ENCODE measurements at regions not wholly inside any gene's neighbourhood (a gene's known extent, or its start where the extent isn't known, plus 50 kb on each side); places are given as distances from the start of the nearest gene placed in this dataset.
A peak's percentile ranks its signal among the peaks of the same experiment; 100 is the strongest.

- peak overlapping the region; percentile 68 for H2AFZ ChIP-seq (ENCODE audit: low read length)
- peaks cover 2 to 13% (median 8%) of the 10 kb centered on the region in 4 experiments; a peak in 6 of 7 replicates for H3K4me1 ChIP-seq (replicated peaks in 1 of 4; ENCODE audit: control insufficient read depth in 3 of 4, insufficient read depth in 4 of 4, low read length in 3 of 4)
- H2BK5ac ChIP-seq (ENCODE audit: low read depth, low read length): no peak overlapping the region
- H3K27me3 ChIP-seq (replicated peaks in 1 of 4; ENCODE audit: control insufficient read depth in 3 of 4, extremely low read depth in 1 of 4, insufficient read depth in 3 of 4, low read length in 3 of 4): peaks cover 0 to 10% (median 7%) of the 10 kb centered on the region in 4 experiments; a peak in 4 of 7 replicates
- no peak overlapping the region for H3K23ac ChIP-seq (ENCODE audit: insufficient read length)
- no peaks in the 10 kb centered on the region; a peak in 1 of 8 replicates for H3K36me3 ChIP-seq (ENCODE audit: control insufficient read depth in 2 of 4, insufficient read depth in 4 of 4, low read length in 3 of 4)
- peaks cover 8% of the 10 kb centered on the region for H3K23me2 ChIP-seq (ENCODE audit: low read depth, low read length)
- H4K5ac ChIP-seq (ENCODE audit: insufficient read length, low read depth, low read length): no peak overlapping the region
- H3K4me3 ChIP-seq (ENCODE audit: extremely low read depth in 1 of 4, insufficient read depth in 2 of 4, low read depth in 3 of 4, low read length in 4 of 4): peak overlapping the region; percentile 24 to 60 (median 48); a peak in 7 of 8 replicates
- no peaks in the 10 kb centered on the region for H3K79me2 ChIP-seq (ENCODE audit: control insufficient read depth in 1 of 2, insufficient read depth in 2 of 2, low read length in 2 of 2)
- H3K18ac ChIP-seq (ENCODE audit: extremely low read depth, low read length): no peak overlapping the region; the same call in 1 of the 2 replicates
- H2BK120ac ChIP-seq (replicated peaks; ENCODE audit: low read depth, low read length): peak overlapping the region; percentile 40
- WGBS, 2 experiments (ENCODE audit: extremely low coverage in 1 of 2, insufficient coverage in 1 of 2, insufficient read length in 1 of 2, insufficient replicate concordance in 2 of 2, low coverage in 1 of 2, low lambda C conversion rate in 2 of 2, missing lambda C conversion rate in 1 of 2): 6% methylated on average over 29 of the region's 29 CpGs; no CpG with 5 or more reads in 1 of the 2 experiments
- H3K4ac ChIP-seq (replicated peaks; ENCODE audit: insufficient read length, low read depth, low read length): no peak overlapping the region
- POLR2A ChIA-PET (ENCODE audit: partially characterized antibody): no interaction called here
- 0 out of 2 replicates have a peak overlapping the region, but pooled peaks have one; percentile 36 for H2BK15ac ChIP-seq (ENCODE audit: low read length)
- no peaks in the 10 kb centered on the region for H3K79me1 ChIP-seq (ENCODE audit: low read depth, low read length)
- peak overlapping the region; percentile 47 for H4K91ac ChIP-seq (replicated peaks; ENCODE audit: insufficient read length, low read length)
- FAIRE-seq (no peak), DNase-seq (ENCODE audit: low read depth in 1 of 2, low spot score in 2 of 2) (peak in 1 of 2 experiments; percentile 68)
- no peak overlapping the region for H3K56ac ChIP-seq (replicated peaks; ENCODE audit: insufficient read length, low read depth, low read length)
- H2BK20ac ChIP-seq (ENCODE audit: low read length): 0 out of 2 replicates have a peak overlapping the region, but pooled peaks have one; percentile 89
- H3K27ac ChIP-seq (ENCODE audit: low read depth, low read length): no peak overlapping the region
- H3K9ac ChIP-seq (replicated peaks in 1 of 4; ENCODE audit: extremely low read depth in 1 of 4, low read depth in 3 of 4, low read length in 3 of 4): 0 out of 7 replicates have a peak overlapping the region, but pooled peaks of 1 of the 4 experiments have one; percentile 57
- H4K8ac ChIP-seq (ENCODE audit: extremely low read depth, insufficient read depth, low read length): no peak overlapping the region; the same call in 1 of the 2 replicates
- no peak overlapping the region for H2AK5ac ChIP-seq (ENCODE audit: low read depth, low read length)
- H2BK12ac ChIP-seq (ENCODE audit: low read depth, low read length): peak overlapping the region; percentile 89; the same call in 1 of the 2 replicates
- peak overlapping the region; percentile 83 to 90 for H3K4me2 ChIP-seq (ENCODE audit: insufficient read depth in 1 of 2, low read depth in 2 of 2, low read length in 2 of 2)
- H4K20me1 ChIP-seq (replicated peaks in 1 of 2; ENCODE audit: control insufficient read depth in 1 of 2, insufficient read depth in 2 of 2, low read length in 2 of 2): no peaks in the 10 kb centered on the region
- CTCF ChIA-PET (ENCODE audit: partially characterized antibody): interaction anchor here (0.6 to 1.3 kb wide), 5 partner anchors 11 to 347 kb away, joined by 3 read pairs; no protein-coding TSS in a partner anchor
- no peak overlapping the region for H3K14ac ChIP-seq (ENCODE audit: insufficient read length)
- peaks cover 0 to 1% of the 10 kb centered on the region in 2 experiments; a peak in 1 of 4 replicates for H3K9me3 ChIP-seq (ENCODE audit: insufficient read depth in 2 of 2, low read depth in 1 of 2, low read length in 1 of 2)
- TF ChIP-seq MAX (IDR thresholded peaks at IDR 0.05) (peak; percentile 44), SIN3A (conservative IDR thresholded peaks at IDR 0.05 in 1 of 2, IDR thresholded peaks at IDR 0.05 in 1 of 2; ENCODE audit: low read depth in 1 of 2, low read length in 2 of 2) (no peak), ZNF274 (IDR thresholded peaks at IDR 0.05; ENCODE audit: borderline replicate concordance, extremely low read depth, low read length) (no peak)
Observed at GRCh38 chr5:3197304-3198073, 398.1 kb upstream of the IRX1 start.
